OCI-LY3 (cell line): ENCODE measurements at regions not wholly inside any gene's neighbourhood (a gene's known extent, or its start where the extent isn't known, plus 50 kb on each side); places are given as distances from the start of the nearest gene placed in this dataset.

ENCODE experiments used
- H2AFZ ChIP-seq: fragments of 200-600, 300-600 bp; shearing (Covaris generic); 2 replicates; pipeline ENCODE4 v1.6.0; 2014; ENCODE audit warnings: antibody characterized with exemption, low read depth, low read length
- H3K27ac ChIP-seq: fragments of 200-600, 300-600 bp; sonication (generic); 2 replicates; pipeline ENCODE4 v1.5.1; 2014; ENCODE audit warnings: mild to moderate bottlenecking, low read length, moderate library complexity, mixed read lengths
- H3K27me3 ChIP-seq: fragments of 200-600, 300-600 bp; sonication (generic); 2 replicates; pipeline ENCODE4 v1.6.1; 2014; ENCODE audit warnings: low read depth, low read length, mixed read lengths
- H3K36me3 ChIP-seq: fragments of 200-600, 300-600 bp; sonication (generic); replicated peaks from 2 replicates; pipeline ENCODE3; 2014; ENCODE audit warnings: low read depth, low read length, mixed read lengths
- H3K4me1 ChIP-seq: fragments of 300-600, 200-600 bp; sonication (generic); 2 replicates; pipeline ENCODE4 v1.6.1; 2014; ENCODE audit warnings: low read length, mixed read lengths
- H3K4me2 ChIP-seq: fragments of 200-600, 300-600 bp; sonication (generic); 2 replicates; pipeline ENCODE4 v1.6.1; 2014; ENCODE audit warnings: low read length, mixed read lengths
- H3K4me3 ChIP-seq: fragments of 300-600, 200-600 bp; sonication (generic); 2 replicates; pipeline ENCODE4 v1.5.1; 2014; ENCODE audit warnings: antibody characterized with exemption, mild to moderate bottlenecking, low read length, moderate library complexity
- H3K79me2 ChIP-seq: fragments of 300-600, 200-600 bp; shearing (Covaris generic); 2 replicates; pipeline ENCODE4 v1.6.1; 2014; ENCODE audit warnings: mild to moderate bottlenecking, low read length, mixed read lengths
- H3K9ac ChIP-seq: fragments of 300-600, 200-600 bp; shearing (Covaris generic); 2 replicates; pipeline ENCODE4 v1.6.0; 2014; ENCODE audit warnings: mild to moderate bottlenecking, low read length, moderate library complexity
- H3K9me3 ChIP-seq: fragments of 200-600, 300-600 bp; shearing (Covaris generic); 2 replicates; pipeline ENCODE4 v1.6.1; 2014; ENCODE audit warnings: low read length, mixed read lengths; ENCODE audit not compliant: insufficient read depth
- H4K20me1 ChIP-seq: fragments of 200-600, 300-600 bp; sonication (generic); 2 replicates; pipeline ENCODE4 v1.6.1; 2016; ENCODE audit warnings: low read length, mixed read lengths; ENCODE audit not compliant: insufficient read depth
- CTCF ChIP-seq: fragments of 200-600, 300-600 bp; sonication (generic); IDR thresholded peaks from 2 replicates; pipeline ENCODE4 v1.5.1; 2014; ENCODE audit warnings: antibody characterized with exemption, low read length, low read depth
- EZH2phosphoT487 ChIP-seq: fragments of 200-600 bp; shearing (Covaris generic); IDR thresholded peaks from 2 replicates; pipeline ENCODE4 v1.6.1; 2018; ENCODE audit warnings: antibody characterized with exemption, mixed run types, low read depth

DNA sequence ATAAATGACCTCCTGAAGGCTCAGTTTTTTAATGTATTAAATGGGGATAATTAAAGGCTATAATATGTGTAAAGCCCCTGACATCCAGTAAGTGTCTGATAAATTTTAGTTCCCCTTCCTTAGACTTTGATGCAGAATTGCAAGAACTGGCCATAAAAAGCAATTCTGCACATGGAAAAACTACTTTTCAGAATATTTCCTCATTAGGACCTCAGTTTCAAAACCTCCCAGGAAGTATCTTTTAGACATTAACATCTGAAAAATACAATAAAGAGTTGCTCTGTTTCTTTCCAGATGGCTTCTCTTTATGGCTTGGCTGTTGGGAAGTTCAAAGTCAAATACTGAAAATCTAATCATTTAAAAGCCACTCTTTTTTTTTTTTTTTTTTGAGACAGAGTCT, 106.3 kb upstream of the ZNF217 start:
- H3K79me2 ChIP-seq = no peaks in the 10 kb centered on the region
- H3K9ac ChIP-seq = no peak overlapping the region
- H3K9me3 ChIP-seq = no peaks in the 10 kb centered on the region
- peaks cover 12% of the 10 kb centered on the region; the same call in 1 of the 2 replicates for H3K4me1 ChIP-seq
- no peak overlapping the region for H3K4me3 ChIP-seq
- no peaks in the 10 kb centered on the region for H3K36me3 ChIP-seq
- no peak for TF ChIP-seq CTCF
- TF ChIP-seq EZH2phosphoT487 = no peak
- peaks cover 4% of the 10 kb centered on the region; the same call in 1 of the 2 replicates for H3K27me3 ChIP-seq
- no peaks in the 10 kb centered on the region for H4K20me1 ChIP-seq
- H3K27ac ChIP-seq = no peak overlapping the region
- no peak overlapping the region for H3K4me2 ChIP-seq
- H2AFZ ChIP-seq = no peak overlapping the region

DNA sequence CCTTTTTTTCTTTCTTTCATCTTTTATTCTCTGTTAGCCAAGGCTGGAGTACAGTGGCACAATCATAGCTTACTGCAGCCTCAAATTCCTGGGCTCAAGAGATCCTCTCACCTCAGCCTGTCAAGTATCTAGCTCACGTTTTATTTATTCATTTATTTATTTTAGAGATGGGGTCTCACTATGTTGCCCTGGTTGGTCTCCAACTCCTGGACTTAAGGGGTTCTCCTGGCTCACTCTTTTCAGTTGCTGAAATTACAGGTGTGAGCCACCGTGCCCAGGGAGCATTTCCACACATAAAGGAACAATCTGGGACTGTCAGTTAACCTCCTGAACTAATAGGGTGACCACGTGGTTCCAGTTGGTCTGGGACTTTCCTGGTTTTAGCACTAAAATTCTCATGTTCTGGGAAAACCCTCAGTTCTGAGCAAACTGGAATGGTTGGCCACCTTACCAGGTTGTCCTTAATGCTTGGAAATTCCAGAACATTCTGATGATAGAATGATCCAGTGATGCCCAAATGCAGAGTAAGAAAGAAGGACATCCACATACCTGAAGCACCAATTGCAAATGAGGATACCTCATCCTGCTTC, 105.5 kb upstream of the ZNF217 start:
- Histone ChIP-seq H3K9ac (no peak overlapping the region), H4K20me1 (no peaks in the 10 kb centered on the region), H3K79me2 (no peaks in the 10 kb centered on the region), H3K9me3 (no peaks in the 10 kb centered on the region), H3K27me3 (peaks cover 4% of the 10 kb centered on the region; the same call in 1 of the 2 replicates), H3K4me3 (no peak overlapping the region), H3K4me2 (no peak overlapping the region), H3K27ac (no peak overlapping the region), H2AFZ (no peak overlapping the region), H3K36me3 (no peaks in the 10 kb centered on the region), H3K4me1 (peaks cover 12% of the 10 kb centered on the region; the same call in 1 of the 2 replicates)
- TF ChIP-seq CTCF (no peak), EZH2phosphoT487 (no peak)

DNA sequence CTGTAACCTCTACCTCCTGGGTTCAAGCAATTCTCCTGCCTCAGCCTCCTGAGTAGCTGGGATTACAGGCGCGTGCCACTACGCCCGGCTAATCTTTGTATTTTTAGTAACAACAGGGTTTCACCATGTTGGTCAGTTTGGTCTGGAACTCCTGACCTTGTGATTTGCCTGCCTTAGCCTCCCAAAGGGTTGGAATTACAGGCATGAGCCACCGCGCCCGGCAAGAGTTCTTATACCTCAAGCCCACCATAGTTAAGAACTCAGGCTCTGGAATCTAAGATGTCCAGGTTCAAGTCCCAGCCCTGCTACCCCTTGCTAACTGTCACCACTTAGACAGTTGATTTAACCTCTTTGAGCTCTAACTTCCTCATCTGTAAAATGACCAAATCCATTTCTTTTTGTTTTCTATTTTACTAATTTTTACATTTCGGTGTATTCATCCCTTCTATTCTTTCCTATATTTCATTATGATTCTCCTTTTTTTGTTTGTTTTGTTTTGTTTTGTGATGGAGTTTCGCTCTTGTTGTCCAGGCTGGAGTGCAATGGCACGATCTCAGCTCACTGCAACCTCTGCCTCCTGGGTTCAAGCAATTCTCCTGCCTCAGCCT, 104.8 kb upstream of the ZNF217 start:
- Histone ChIP-seq H3K36me3 (no peaks in the 10 kb centered on the region), H3K9ac (no peak overlapping the region), H4K20me1 (no peaks in the 10 kb centered on the region), H3K4me2 (no peak overlapping the region), H3K4me3 (no peak overlapping the region), H3K27me3 (peaks cover 4% of the 10 kb centered on the region; the same call in 1 of the 2 replicates), H3K4me1 (peaks cover 12% of the 10 kb centered on the region; the same call in 1 of the 2 replicates), H3K79me2 (no peaks in the 10 kb centered on the region), H3K9me3 (no peaks in the 10 kb centered on the region), H3K27ac (no peak overlapping the region), H2AFZ (no peak overlapping the region)
- TF ChIP-seq EZH2phosphoT487 (no peak), CTCF (no peak)

DNA sequence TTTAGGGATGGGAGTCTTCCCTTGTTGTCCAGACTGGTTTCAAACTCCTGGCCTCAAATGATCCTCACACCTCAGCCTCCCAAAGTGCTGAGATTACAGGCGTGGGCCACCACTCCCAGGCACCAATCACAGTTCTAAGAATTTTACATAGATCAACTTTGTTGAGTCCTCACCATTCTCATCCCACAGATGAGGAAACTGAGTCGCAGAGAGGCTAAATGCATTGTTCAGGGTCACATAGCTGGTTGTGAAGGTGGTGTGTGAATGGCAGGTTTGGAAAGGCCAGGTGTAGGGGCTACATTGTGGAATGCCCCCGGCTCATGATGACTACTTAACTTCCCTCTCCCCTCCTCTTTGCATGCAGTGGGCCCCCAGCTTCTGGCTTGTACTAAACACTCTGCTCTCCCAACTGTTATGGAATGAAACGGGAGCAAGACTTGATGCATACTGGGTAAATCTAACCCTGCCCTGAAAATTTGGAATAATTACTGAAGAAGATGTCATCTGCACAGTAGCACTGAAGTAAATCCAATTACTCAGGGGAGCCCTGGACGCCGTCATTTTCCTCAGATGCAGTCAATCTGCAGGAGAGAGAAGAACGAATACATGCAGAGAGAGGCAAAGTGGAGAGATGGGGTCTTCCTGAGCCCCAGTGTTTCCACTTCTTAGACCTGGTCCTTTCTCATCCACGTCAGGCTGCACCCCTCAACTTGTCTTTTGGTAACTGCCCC, 102.3 kb upstream of the ZNF217 start:
- no peak overlapping the region for H3K27ac ChIP-seq
- H3K36me3 ChIP-seq = no peaks in the 10 kb centered on the region
- H3K79me2 ChIP-seq = no peaks in the 10 kb centered on the region
- no peaks in the 10 kb centered on the region for H4K20me1 ChIP-seq
- no peak overlapping the region for H3K4me2 ChIP-seq
- peaks cover 4% of the 10 kb centered on the region; the same call in 1 of the 2 replicates for H3K27me3 ChIP-seq
- no peak overlapping the region for H2AFZ ChIP-seq
- no peak overlapping the region for H3K4me3 ChIP-seq
- TF ChIP-seq CTCF = no peak
- TF ChIP-seq EZH2phosphoT487 = no peak
- H3K9me3 ChIP-seq = no peaks in the 10 kb centered on the region
- peaks cover 12% of the 10 kb centered on the region; the same call in 1 of the 2 replicates for H3K4me1 ChIP-seq
- no peak overlapping the region for H3K9ac ChIP-seq
